HCT116 (cell line): ENCODE measurements at regions not wholly inside any gene's neighbourhood (a gene's known extent, or its start where the extent isn't known, plus 50 kb on each side); places are given as distances from the start of the nearest gene placed in this dataset.

Experiments used
- ATAC-seq: fragments of 200-7000 bp; cut with Tn5 transposase; 2 replicates; pipeline ENCODE4 v1.9.1; 2020; ENCODE audit warnings: mild to moderate bottlenecking, moderate library complexity
- BruUV-seq: library from RNA; stranded (reverse); fragments of 400-500 nt; replicated peaks from 2 replicates; lab custom pipeline; 2021; lab: Mats Ljungman, UMichigan
- CTCF ChIA-PET: fragments of 300-600 bp; sonication (Branson Sonifier 250); formaldehyde crosslinking; loops from one replicate; lab custom pipeline; 2021; ENCODE audit warnings: antibody characterized with exemption; lab: Charles Lee
- POLR2A ChIA-PET: fragments of 300-600, 350-600 bp; sonication (Branson Sonifier 250); formaldehyde crosslinking; loops from one replicate; lab custom pipeline; 2021; ENCODE audit warnings: antibody characterized with exemption; lab: Charles Lee
- RAD21 ChIA-PET, 2 experiments: fragments of 300-600 bp; sonication (Branson Sonifier 250); formaldehyde crosslinking; loops; one replicate each; lab custom pipeline; 2023; ENCODE audit warnings: low total read pairs in 2 of 2; ENCODE audit not compliant: uncharacterized antibody in 2 of 2, unreplicated experiment in 2 of 2, low non-redundant PET in 1 of 2; lab: Charles Lee
- DNase-seq: peaks from one replicate; pipeline ENCODE4 v3.0.0-alpha.2; 2010; ENCODE audit warnings: low read depth, low spot score
- H2AFZ ChIP-seq: fragments of 200-600 bp; shearing (Covaris generic), sonication (generic); 2 replicates; pipeline ENCODE4 v1.6.1; 2017; ENCODE audit warnings: low read depth, mixed run types, mixed read lengths, antibody characterized with exemption, low read length; ENCODE audit not compliant: poor library complexity, severe bottlenecking
- H3K27ac ChIP-seq: 2 replicates; pipeline ENCODE4 v1.5.1; 2012; ENCODE audit warnings: low read depth, low read length
- H3K27me3 ChIP-seq: fragments of 200-600 bp; sonication (generic); 2 replicates; pipeline ENCODE4 v1.6.1; 2016; ENCODE audit warnings: mixed run types, low read length, mixed read lengths; ENCODE audit not compliant: insufficient read depth
- H3K36me3 ChIP-seq, 2 experiments: fragments of 200-500 bp in 1 of 2; fragments of 200-600 bp in 1 of 2; sonication (Bioruptor generic) in 1 of 2; sonication (generic) in 1 of 2; 2 replicates each; pipeline versions ENCODE4 v1.5.1 to v1.6.1; 2014 to 2016; ENCODE audit warnings: low read length in 2 of 2, inconsistent platforms in 1 of 2, mixed read lengths in 1 of 2, mixed run types in 1 of 2; ENCODE audit not compliant: insufficient read depth in 2 of 2, control insufficient read depth in 1 of 2
- H3K4me1 ChIP-seq, 2 experiments: fragments of 200-600 bp in 1 of 2; sonication (generic) in 1 of 2; 2 replicates each; pipeline versions ENCODE4 v1.5.1 to v1.6.1; 2012 to 2017; ENCODE audit warnings: low read length in 2 of 2, inconsistent platforms in 1 of 2, mild to moderate bottlenecking in 1 of 2, mixed read lengths in 1 of 2, mixed run types in 1 of 2, moderate library complexity in 1 of 2; ENCODE audit not compliant: insufficient read depth in 2 of 2, control insufficient read depth in 1 of 2
- H3K4me2 ChIP-seq: fragments of 200-600 bp; sonication (generic); 2 replicates; pipeline ENCODE4 v1.6.1; 2017; ENCODE audit warnings: mixed run types, low read length, mixed read lengths
- H3K4me3 ChIP-seq, 2 experiments: fragments of 200-600 bp in 1 of 2; sonication (generic) in 1 of 2; replicated peaks in 1 of 2; 2 replicates each; pipeline ENCODE4 v1.5.1; 2011 to 2016; ENCODE audit warnings: low read length in 2 of 2, control low read depth in 1 of 2, low read depth in 1 of 2, mild to moderate bottlenecking in 1 of 2, mixed read lengths in 1 of 2, mixed run types in 1 of 2
- H3K79me2 ChIP-seq: fragments of 200-600 bp; sonication (generic); 2 replicates; pipeline ENCODE4 v1.6.1; 2017; ENCODE audit warnings: mild to moderate bottlenecking, mixed run types, low read length, moderate library complexity, mixed read lengths; ENCODE audit not compliant: insufficient read depth
- H3K9ac ChIP-seq: fragments of 200-600 bp; sonication (generic); 2 replicates; pipeline ENCODE4 v1.6.1; 2016; ENCODE audit warnings: low read length, mixed read lengths
- H3K9me2 ChIP-seq: fragments of 200-600 bp; sonication (generic), shearing (Covaris generic); 2 replicates; pipeline ENCODE4 v1.6.1; 2017; ENCODE audit warnings: mixed run types, mild to moderate bottlenecking, moderate library complexity; ENCODE audit not compliant: insufficient read depth
- H3K9me3 ChIP-seq, 2 experiments: fragments of 200-500 bp in 1 of 2; fragments of 200-600 bp in 1 of 2; sonication (Bioruptor generic) in 1 of 2; sonication (generic) in 1 of 2; 2 replicates each; pipeline ENCODE4 v1.6.1; 2014 to 2017; ENCODE audit warnings: low read length in 2 of 2, mixed read lengths in 2 of 2, inconsistent platforms in 1 of 2, low read depth in 1 of 2, mild to moderate bottlenecking in 1 of 2, mixed run types in 1 of 2, moderate library complexity in 1 of 2; ENCODE audit not compliant: control insufficient read depth in 1 of 2, insufficient read depth in 1 of 2
- H4K20me1 ChIP-seq: fragments of 200-600 bp; sonication (generic), shearing (Covaris generic); 2 replicates; pipeline ENCODE4 v1.6.1; 2017; ENCODE audit warnings: mixed run types, mild to moderate bottlenecking, moderate library complexity; ENCODE audit not compliant: insufficient read depth
- ATF3 ChIP-seq: IDR thresholded peaks from 2 replicates; pipeline ENCODE4 v1.6.1; 2012
- CBX3 ChIP-seq: IDR thresholded peaks from 2 replicates; pipeline ENCODE4 v1.6.1; 2012; ENCODE audit warnings: low read depth
- CEBPB ChIP-seq: IDR thresholded peaks from 2 replicates; pipeline ENCODE4 v1.6.1; 2012; ENCODE audit warnings: low read depth
- EGR1 ChIP-seq: IDR thresholded peaks from 2 replicates; pipeline ENCODE4 v1.6.1; 2012; ENCODE audit warnings: low read depth
- EZH2 ChIP-seq: fragments of 200-600 bp; sonication (generic); IDR thresholded peaks from 2 replicates; pipeline ENCODE4 v1.6.1; 2017; ENCODE audit warnings: antibody characterized with exemption, mixed run types
- JUND ChIP-seq: IDR thresholded peaks from 2 replicates; pipeline ENCODE4 v1.6.1; 2012
- POLR2A ChIP-seq: IDR thresholded peaks from 2 replicates; pipeline ENCODE4 v1.7.0; 2011; ENCODE audit warnings: borderline replicate concordance; ENCODE audit not compliant: insufficient read depth, insufficient read length; ENCODE audit errors: extremely low read depth
- SIN3A ChIP-seq: IDR thresholded peaks from 2 replicates; pipeline ENCODE4 v1.6.1; 2012; ENCODE audit warnings: low read depth
- SRF ChIP-seq: IDR thresholded peaks from 2 replicates; pipeline ENCODE4 v1.6.1; 2012; ENCODE audit warnings: low read depth
- YY1 ChIP-seq: IDR thresholded peaks from 2 replicates; pipeline ENCODE4 v1.6.1; 2011; ENCODE audit warnings: low read length, low read depth, moderate library complexity, mild to moderate bottlenecking; ENCODE audit not compliant: insufficient replicate concordance; ENCODE audit errors: extremely low read depth
- intact Hi-C: fragments of 100-400 bp; cut with micrococcal nuclease; formaldehyde crosslinking; loops from 2 replicates; pipeline ENCODE4 v1.10.0; 2022
- TF ChIP-seq, protein P1 (sequence below), 3 experiments: fragments of 200-600 bp in 1 of 3; sonication (generic) in 1 of 3; IDR thresholded peaks in 2 of 3; conservative IDR thresholded peaks in 1 of 3; 2 replicates each; pipeline ENCODE4 v1.5.1; 2012 to 2017; ENCODE audit warnings: low read depth in 2 of 3, low read length in 2 of 3, antibody characterized with exemption in 1 of 3, borderline replicate concordance in 1 of 3, control low read depth in 1 of 3, mild to moderate bottlenecking in 1 of 3, mixed read lengths in 1 of 3, mixed run types in 1 of 3, moderate library complexity in 1 of 3; ENCODE audit not compliant: insufficient read depth in 1 of 3

DNA sequence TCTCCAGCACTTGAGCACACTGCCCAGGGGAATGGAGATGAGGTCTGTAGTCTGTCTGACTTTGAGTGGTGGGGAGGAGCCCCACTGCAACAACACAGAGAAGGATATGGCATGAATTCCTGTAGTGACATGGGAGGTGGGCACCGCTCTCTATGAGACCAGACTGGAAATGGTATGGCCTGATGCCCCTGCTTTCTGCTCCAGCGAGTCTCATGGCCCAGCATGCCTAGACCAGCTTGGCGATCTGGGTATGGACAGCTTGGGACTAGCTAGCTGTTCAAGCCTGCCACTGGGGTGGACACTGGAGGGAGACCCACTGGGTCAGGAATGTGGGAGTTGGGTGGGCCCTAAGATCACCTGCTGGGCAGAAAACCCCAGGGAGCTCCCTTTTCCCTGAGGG, 477.8 kb upstream of the SEL1L start:
- Histone ChIP-seq H3K27ac (no peak overlapping the region), H4K20me1 (no peaks in the 10 kb centered on the region), H2AFZ (no peak overlapping the region), H3K4me3 (no peak overlapping the region), H3K27me3 (no peaks in the 10 kb centered on the region), H3K36me3 (no peaks in the 10 kb centered on the region), H3K79me2 (no peaks in the 10 kb centered on the region), H3K4me2 (no peak overlapping the region), H3K9me3 (peaks cover 14 to 27% of the 10 kb centered on the region in 2 experiments; a peak in 2 of 4 replicates), H3K9me2 (no peaks in the 10 kb centered on the region), H3K4me1 (no peaks in the 10 kb centered on the region), H3K9ac (no peak overlapping the region)
- ChIA-PET RAD21 (no interaction called here), POLR2A (no interaction called here), CTCF (no interaction called here)
- DNase-seq: no peak
- ATAC-seq: no peak
- intact Hi-C loops: no loop called here
- BruUV-seq: no TSS peak
- TF ChIP-seq YY1 (no peak), EZH2 (no peak), SRF (no peak), ATF3 (no peak), SIN3A (no peak), CBX3 (no peak)

- no TSS peak for BruUV-seq
- RAD21 ChIA-PET: no interaction called here
- peaks cover 6 to 7% of the 10 kb centered on the region in 2 experiments; a peak in 2 of 4 replicates for H3K9me3 ChIP-seq
- no peak overlapping the region for H3K9ac ChIP-seq
- no peak overlapping the region for H2AFZ ChIP-seq
- no peaks in the 10 kb centered on the region for H4K20me1 ChIP-seq
- ATAC-seq: no peak
- CTCF ChIA-PET: no interaction called here
- no peaks in the 10 kb centered on the region for H3K27me3 ChIP-seq
- H3K36me3 ChIP-seq: no peaks in the 10 kb centered on the region
- POLR2A ChIA-PET: no interaction called here
- DNase-seq: no peak
- H3K79me2 ChIP-seq: no peaks in the 10 kb centered on the region
- H3K4me1 ChIP-seq: no peaks in the 10 kb centered on the region
- no peak overlapping the region for H3K27ac ChIP-seq
- no peak overlapping the region for H3K4me2 ChIP-seq
- no peaks in the 10 kb centered on the region for H3K9me2 ChIP-seq
- intact Hi-C loops: no loop called here
- no peak overlapping the region for H3K4me3 ChIP-seq
- no peak for TF ChIP-seq EGR1
- no peak for TF ChIP-seq CEBPB
- no peak for TF ChIP-seq CBX3
- TF ChIP-seq JUND: no peak
- TF ChIP-seq, protein P1, sequence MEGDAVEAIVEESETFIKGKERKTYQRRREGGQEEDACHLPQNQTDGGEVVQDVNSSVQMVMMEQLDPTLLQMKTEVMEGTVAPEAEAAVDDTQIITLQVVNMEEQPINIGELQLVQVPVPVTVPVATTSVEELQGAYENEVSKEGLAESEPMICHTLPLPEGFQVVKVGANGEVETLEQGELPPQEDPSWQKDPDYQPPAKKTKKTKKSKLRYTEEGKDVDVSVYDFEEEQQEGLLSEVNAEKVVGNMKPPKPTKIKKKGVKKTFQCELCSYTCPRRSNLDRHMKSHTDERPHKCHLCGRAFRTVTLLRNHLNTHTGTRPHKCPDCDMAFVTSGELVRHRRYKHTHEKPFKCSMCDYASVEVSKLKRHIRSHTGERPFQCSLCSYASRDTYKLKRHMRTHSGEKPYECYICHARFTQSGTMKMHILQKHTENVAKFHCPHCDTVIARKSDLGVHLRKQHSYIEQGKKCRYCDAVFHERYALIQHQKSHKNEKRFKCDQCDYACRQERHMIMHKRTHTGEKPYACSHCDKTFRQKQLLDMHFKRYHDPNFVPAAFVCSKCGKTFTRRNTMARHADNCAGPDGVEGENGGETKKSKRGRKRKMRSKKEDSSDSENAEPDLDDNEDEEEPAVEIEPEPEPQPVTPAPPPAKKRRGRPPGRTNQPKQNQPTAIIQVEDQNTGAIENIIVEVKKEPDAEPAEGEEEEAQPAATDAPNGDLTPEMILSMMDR (IDR thresholded peaks at IDR 0.05 in 2 of 3, conservative IDR thresholded peaks at IDR 0.05 in 1 of 3; ENCODE audit: borderline replicate concordance in 1 of 3, insufficient read depth in 1 of 3, low read depth in 2 of 3, low read length in 2 of 3): no peak
- TF ChIP-seq POLR2A: no peak
Measured at GRCh38 chr14:82029038-82029437, 495.4 kb upstream of the SEL1L start.
